Pons (tissue), 1 donor: ENCODE measurements at regions not wholly inside any gene's neighbourhood (a gene's known extent, or its start where the extent isn't known, plus 50 kb on each side); places are given as distances from the start of the nearest gene placed in this dataset.
A peak's percentile ranks its signal among the peaks of the same experiment; 100 is the strongest.
"Not testable (repeated sequence)": the region's sequence is repeated elsewhere in the genome, so short reads cannot be mapped to it uniquely, and the experiment has no call there.

Source experiments
- DNase-seq: peaks from one replicate; pipeline ENCODE4 v3.0.0-alpha.2; 2016; ENCODE audit warnings: low spot score

DNA sequence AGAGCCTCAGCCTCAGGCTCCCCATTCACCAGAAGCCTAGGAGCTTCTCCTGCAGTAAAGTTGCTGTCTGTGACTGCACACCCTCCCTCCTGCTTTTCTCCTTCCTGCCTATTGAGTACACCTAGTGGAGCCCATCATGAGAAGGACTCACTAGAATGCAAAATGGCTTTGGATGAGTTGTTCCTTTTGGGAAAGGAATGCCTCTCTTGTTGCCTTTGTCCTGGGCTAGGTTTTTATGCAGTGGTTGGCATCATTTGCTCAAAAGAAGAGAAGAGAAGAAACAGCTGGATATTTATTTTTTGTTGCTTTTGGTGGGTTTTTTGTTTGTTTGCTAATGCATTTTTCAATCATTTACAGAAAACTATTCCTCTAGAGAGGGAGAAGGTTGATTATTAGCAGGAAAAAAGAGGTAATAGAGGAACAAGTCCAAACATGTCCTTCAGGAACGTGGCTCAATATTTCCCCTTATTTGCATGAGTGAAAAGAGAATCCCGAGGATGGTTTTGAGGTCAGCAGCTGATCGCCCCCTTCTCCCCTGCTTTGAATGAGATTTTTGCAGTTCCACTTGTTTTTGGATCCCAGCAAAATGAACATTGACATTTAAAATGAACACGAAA lies 369.9 kb upstream of the NRP1 start:
- no peak for DNase-seq

DNA sequence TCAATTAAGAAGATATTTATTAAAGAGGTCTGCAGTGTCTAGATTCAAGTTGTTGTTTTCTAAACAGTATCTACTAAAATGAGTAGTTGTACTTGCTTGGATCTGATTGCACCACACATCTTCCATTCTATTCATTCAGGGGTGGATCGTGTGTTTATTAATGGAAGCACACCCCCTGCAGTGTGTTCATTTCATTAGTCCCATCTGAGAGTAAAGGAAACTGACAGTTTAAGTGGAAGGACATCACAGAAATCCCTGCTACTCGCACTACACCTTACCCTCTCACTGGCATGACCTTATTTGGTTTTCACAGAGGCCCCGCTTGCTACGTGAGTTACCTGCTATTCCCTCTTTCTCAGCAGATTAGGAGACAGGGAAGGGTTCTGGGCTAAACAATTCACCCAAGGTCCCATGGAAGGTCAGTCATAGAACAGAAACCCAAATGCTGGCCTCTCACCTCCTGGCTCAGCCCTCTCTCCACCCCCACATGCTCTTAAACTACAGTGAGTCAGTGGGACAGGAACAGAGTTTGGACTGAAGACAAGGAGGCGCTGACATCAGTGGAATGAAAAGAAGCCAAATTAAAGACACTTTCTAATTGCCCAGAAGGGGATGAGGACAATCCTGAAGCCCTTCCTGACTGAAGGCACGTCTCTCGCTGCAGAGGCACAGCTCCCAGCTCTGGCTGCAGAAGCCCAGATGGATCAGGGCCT lies 369.2 kb upstream of the NRP1 start:
- no peak for DNase-seq

DNA sequence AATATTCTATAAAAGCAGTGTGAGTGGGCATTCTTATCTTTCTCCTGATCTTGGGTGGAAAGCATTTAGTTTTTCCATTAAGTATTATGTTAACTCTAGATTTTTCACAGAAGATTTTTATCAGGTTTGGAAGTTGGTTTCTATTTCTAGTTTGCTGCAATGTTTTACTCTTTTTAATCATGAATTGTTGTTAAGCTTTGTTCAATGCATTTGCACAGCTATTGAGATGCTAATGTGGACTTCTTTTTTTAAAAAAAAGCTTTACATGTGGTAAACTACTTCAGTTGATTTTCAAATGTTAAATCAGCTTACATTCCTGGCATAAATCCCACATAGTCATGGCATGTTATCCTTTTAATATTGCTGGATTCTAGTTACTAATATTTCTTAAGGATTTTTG lies 363.6 kb upstream of the NRP1 start:
- no peak for DNase-seq

DNA sequence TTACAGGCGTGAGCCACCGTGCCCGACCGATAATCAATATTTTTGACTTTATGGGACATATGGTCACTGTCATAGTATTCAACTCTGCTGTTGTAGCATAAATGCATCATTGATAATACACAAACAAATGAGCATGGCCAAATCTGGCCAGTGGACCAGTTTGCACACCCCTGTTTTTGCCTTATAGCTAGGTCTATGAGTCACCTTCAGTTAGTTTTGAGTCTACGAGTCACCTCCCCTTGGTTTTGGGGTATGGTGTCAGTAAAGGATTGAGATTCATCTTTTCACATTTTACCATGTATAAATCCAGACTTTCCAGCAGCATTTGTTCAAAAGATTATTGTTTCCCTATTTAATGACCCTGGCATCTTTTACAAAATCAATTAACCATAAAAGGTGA lies 362.5 kb upstream of the NRP1 start:
- no peak for DNase-seq

DNA sequence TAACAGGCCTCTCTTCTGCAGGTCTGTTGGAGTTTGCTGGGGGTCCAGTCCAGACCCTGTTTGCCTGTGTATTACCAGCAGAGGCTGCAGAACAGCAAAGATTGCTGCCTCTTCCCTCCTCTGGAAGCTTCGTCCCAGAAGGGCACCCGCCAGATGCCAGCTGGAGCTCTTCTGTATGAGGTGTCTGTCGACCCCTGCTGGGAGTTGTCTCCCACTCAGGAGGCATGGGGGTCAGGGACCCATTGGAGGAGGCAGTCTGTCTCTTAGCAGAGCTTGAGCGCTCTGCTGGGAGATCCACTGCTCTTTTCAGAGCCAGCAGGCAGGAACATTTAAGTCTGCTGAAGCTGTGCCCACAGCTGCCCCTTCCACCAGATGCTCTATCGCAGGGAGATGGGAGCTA lies 361.1 kb upstream of the NRP1 start:
- DNase-seq, result no peak

DNA sequence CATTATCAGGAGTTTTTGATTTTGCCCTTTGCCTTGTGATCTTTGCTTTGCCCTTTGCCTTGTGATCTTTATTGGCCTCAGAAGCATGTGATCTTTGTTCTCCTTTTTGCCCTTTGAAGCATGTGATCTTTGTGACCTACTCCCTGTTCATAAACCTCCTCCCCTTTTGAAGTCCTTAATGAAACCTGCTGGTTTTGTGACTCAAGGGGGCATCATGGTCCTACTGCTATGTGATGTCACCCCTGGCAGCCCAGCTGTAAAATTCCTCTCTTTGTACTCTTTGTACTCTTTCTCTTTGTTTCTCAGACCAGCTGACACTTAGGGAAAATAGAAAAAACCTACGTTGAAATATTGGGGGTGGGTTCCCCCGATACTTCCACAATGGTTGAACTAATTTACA lies 356.1 kb upstream of the NRP1 start:
- DNase-seq, result not testable (repeated sequence)

DNA sequence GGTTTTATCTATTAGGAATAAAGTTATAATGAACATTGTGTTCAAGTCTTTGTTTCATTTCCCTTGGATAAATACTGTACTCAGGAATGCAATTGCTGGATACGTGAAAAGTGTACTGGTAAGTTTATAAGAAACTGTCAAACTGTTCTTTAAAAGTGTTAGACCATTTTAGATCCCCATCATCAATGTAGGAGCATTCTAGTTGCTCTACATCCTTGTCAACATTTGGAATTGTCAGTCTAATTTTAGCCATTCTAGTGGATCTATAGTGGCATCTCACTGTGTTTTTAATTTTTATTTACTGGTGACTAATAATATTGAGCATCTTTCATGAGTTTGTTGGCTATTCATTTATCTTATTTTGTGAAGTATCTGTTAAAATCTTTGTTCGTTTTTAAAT lies 354.0 kb upstream of the NRP1 start:
- no peak for DNase-seq

DNA sequence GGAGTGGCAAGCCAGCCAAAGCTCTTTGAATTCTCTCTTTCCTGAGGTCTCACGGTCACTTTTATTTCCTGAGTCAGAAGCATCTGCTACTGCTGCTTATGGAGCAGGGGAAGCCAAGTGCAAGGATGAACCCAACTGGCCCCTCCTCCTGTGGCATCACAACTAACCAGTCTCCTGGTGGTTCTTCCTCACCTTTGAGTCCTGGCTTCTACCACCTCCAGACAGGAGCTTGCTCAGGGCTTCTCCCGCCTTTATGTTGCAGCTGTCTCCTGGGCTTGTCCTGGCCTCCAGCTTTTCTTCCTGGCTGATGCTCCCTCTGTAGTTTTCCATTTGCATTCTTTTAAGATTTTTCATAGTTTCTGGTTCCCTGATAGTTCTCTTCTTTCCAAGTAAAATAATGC lies 349.7 kb upstream of the NRP1 start:
- DNase-seq, result no peak

DNA sequence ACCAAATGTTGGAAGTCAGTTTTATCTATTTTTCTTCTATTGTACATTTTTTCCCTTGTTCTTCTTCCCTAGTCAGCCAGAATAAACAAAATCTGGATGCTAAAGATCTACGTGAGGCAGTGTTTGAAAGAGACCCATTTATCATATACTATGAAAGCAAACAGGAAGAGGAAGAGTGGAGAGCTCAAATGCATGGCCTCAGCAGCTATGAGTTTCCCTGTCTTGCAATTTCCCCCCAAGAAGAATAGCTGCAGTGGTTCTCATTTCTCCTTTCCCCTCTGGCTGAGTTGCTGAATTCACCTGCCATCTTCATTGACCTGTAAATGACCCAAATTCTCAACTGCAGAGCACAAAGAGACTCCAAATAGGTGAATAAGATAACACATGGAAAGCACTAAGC lies 347.1 kb upstream of the NRP1 start:
- DNase-seq, result peak; percentile 12

DNA sequence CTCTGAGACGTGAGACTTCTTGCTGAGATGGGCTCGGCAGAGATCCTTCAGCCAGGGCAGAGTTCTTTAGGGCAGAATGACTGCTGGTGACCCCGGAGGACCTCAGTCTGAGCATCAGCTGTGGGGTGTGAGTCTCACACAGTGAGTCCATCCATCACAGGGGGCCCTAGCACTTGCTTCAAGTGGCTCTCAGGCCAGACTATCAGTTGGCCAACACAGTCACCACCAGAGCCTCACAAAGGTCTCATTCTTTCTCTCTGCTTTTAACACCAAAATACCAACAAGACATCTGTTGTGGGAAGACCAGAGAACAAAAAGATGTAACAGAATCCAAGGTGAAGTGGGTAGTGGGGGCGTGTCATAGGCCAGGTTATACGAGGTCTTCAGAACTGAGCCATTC lies 345.6 kb upstream of the NRP1 start:
- no peak for DNase-seq

DNA sequence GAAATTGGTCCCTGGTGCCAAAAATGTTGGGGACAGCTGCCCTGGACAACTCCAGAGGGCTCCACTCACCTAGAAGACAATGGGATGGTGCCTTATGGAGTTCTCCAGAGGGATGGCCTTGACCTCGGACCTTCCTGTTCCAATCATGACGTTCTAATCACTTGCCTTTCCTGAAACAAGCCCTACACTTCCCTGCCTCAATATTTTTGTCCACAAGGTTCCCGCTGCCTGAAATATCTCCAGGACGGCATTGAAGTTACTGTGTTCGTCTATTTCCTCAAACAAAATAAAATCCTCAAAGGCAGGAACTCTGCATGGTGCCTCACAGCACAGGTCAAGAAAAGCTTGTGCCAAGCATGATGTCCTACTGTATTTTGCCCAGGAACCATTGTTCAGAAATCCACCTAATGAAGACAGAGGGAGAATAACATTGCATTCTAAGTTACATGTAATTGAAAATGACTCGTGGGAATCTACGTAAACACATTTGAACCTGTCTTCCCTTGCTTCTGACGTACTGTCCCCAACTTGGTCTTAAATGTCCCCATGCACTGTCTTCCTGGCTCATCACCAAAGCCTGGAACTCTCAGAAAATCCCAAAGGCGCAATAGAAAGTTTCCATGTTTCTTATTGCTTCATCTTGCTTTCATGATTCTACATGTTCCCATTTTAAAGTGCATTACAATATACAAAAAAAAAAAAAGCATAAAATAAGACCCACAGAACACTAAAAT lies 342.3 kb upstream of the NRP1 start:
- DNase-seq, result no peak

DNA sequence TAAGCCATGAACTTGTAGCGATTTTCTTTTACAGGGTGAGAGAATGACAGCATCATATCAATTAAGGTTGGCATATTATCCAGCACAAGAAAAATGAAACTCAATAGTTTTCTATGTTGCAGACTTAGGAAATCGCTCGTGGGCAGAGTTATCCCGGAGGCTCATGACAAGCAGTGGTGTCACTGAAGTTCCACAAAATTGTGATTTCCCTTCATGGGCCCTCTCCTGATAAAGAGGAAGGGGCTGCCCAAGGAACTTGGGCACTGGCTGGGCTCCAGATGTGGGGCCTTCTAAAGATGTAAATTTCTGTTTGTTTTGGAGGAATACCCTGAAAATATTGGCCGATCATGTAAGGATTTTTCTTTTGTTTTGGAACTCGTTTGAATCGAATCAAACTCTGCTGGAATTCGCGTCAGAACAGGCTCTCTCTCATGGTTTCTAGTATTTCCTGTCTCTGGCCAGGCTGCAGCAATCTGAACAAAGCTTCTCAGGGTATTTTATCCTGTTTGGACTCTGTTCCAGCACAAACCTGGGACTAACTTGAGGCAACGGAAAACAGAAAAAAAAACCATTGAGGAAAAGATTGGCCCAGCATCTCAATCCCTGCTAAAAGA lies 340.6 kb upstream of the NRP1 start:
- no peak for DNase-seq

DNA sequence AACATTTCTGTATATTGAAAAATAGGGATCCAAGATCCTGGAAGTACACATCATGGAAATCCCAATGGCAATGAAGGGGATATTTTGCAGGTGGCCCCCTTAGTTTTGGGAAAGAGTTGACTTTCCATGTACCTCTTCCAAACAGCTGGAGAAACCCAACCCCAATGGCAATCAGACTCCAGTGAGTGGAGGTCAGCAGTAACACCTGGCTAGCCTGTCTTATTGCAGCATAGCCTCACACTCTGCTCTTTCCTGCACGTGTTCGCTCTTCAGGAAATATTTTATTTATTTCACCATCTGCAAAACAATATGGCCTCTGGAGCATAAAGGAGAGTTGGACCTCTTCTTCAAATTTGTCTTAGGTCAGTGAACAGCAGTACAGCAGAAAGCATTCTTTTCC lies 340.0 kb upstream of the NRP1 start:
- DNase-seq, result no peak

DNA sequence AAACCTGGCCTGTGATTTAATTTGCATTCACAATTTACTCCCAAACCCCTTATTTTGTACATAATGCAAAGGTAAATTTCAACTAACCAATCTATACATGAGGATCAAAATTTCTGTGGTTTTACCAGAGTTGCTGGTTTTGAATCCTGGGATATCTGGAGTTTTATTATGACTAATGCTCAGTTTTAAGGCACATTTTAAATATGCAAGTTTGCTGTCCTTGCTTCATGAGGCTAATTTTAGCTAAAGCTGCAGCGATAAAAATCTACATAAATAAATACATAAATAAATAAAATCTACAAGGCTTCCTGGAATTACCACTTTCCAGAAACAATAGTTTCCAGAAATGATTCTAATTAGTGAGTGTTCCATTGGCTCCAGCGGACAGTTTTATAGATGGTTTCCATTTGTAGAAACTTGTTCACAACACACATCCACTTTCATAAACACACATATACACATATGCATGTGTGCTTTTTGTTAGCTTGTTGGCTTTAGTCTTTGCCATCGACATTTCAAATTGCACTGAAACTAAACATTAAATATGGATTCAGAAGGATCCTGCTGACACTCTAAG lies 339.5 kb upstream of the NRP1 start:
- DNase-seq, result no peak

DNA sequence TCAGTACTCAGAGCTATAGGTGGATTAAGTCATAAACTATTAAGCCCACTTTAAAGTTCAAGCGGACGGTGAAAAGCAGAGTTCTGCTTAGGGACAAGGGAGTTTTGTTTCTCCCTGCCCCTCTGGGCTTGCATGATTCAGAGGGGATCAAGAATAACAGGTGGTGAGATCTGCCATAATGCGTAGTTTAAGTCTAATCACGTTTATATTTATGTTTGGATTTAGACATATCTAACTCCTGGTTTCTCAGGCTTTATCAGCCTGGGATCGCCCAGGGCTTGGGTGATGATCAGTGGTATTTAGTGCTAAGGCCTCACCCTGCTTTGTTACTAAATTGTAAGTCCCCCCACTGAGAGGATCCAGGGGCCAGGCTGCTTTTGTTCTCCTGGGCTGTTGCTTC lies 335.4 kb upstream of the NRP1 start:
- DNase-seq, result no peak

DNA sequence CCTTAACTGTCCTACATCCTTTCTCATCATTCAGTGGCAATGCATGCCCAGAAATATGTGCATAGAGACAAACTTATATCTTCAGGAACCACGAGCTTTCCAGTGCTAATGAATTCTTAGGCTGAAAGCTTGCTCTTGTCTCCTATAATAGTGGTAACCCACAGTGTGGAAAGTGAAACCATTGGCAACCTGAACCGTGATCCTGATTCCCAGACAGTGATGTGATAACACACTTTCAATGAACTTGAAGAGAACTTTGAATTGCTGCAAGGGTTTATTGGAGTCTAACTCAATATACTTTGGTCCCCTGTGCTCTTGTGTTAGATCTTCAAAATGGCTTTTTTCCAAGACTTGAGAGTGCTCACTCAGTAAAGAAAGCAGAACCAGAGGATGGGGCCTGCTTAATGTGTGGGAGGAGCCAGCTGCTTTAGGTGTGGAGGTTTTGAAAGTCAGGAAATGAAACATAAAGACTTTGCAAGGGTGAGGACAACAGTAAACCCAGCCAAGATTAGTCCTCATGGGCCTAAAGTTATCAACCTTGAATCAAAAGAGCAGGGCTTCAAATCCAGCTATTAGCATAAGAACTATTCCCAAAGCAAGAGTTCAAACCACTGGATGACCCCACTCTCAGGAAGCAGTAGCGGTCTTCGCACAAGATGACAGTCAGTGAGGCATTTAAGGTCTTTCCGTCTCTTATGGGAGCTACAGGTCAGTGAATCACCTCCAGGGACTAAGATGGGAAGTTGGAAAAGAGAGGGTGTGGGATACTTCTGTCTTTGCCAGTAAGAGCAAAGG lies 332.4 kb upstream of the NRP1 start:
- peak; percentile 27 for DNase-seq

DNA sequence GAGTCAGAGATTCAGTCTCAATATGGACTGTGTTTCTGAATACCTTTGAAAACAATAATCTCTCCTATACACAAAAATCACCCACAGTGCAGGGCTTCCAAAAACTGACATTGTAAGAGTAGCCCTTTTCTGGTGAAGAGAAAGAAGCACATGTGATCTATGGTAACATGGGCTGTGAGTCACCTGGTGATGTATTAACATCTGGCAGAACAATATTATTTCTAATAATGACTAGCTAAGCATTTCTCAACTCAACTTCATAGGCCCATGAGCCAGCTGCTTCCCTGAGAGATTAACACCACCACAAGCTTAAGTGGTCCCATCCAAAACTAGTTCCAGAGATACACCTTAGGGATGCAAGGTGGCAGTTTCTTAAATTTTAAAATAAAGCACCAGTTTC lies 331.0 kb upstream of the NRP1 start:
- DNase-seq, result no peak

DNA sequence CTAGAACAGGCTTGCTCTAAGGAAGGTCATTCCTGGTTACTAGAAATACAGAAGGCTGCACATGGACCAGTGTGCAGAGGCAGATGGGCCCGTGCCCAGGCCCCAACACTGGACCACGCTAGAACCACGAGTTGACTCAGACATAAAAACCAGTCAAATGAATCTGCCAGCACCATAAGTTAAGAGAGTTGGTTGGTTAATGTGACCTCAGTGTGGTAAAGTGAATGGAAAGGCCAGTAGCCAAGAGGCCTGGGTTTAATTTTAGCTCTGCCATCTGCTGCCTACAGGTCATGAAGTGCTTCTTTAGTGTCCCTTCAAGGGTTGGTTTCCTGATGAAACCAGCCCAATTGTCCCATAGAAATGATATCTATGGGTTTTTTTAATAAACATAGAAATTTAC lies 329.6 kb upstream of the NRP1 start:
- peak; percentile 9 for DNase-seq

DNA sequence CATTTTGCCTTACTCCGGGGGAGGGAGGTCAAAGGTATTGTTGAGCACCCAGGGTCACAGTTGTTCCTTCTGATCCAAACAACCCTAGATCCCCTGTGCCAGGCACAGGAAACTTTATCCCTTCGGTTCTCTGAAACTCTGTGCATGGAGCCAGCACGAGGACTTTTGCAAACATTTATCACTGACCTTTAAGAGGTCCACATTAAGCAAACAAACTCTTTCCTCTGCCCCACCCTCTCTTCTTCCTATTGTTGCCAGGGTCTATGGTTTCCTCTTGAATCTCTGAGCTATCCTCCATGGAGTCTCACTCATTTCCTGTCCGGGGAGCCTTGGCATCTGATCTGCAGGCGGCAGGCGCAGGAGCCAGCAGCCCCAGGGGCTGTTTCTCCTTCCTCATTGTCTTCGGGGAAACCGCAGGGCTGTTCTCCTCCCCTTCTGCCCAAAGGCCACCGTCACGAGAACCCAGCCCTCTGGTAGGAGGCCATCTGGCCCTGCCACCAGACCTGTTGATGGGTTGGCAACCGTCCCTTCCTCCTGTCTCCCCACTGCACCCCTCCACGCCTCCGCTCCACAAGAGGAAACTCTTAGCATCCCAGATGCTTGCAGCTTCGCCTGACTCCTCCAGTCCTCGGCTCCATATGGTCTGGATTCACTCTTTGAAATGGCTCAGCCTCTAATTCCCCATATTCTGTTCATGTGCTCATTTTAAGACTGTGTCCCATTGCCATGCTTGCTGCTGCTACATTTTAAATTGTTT lies 327.3 kb upstream of the NRP1 start:
- peak; percentile 77 for DNase-seq

DNA sequence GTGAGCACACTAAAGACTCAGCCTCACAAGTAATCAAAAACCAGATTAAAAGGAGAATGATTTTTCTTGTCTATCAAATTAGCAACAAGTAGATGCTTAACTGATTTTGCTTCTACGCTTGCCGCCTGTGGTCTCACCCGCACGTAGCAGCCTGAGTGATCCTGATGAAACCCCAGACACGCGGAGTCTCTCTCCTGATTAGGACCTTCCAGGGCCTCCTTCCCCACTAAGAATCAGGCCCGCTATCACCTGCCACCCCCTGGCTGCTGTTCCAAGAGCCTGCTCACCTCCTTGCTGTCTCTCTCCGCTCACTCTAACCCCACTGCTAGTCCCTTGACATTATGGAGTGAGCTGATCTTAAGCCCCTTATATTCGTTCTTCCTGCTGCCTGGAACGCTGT lies 325.9 kb upstream of the NRP1 start:
- DNase-seq, result no peak

DNA sequence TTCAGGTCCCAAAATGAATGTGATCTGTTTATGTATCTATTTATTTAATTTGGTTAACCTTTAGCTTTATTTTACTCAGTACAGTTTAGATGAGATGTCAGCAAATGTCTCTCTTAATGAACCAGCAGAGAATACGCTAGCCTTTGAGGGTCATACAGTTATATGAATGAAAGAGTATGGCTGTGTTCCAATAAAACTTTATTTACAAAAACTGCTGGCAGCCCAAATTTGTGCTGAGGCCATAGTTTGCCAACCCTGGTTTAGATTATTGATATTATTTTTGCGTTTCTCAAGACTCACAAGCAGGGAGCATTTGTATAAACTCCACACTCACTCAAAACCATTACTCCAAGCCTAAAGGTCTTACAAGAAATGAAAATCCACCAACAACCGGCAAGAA lies 323.4 kb upstream of the NRP1 start:
- DNase-seq, result no peak
